Lung (tissue), 11 donors: ENCODE measurements at regions not wholly inside any gene's neighbourhood (a gene's known extent, or its start where the extent isn't known, plus 50 kb on each side); places are given as distances from the start of the nearest gene placed in this dataset.

ENCODE experiments used
- ATAC-seq: fragments of 200-7000 bp; cut with Tn5 transposase; one replicate; pipeline ENCODE4 v1.9.1; 2020; ENCODE audit warnings: moderate number of reproducible peaks; ENCODE audit not compliant: insufficient read depth, low FRiP score
- DNase-seq, 3 donors: peaks; one replicate each; pipeline ENCODE4 v3.0.0-alpha.2; 2013 to 2017
- H3K27ac ChIP-seq, 2 donors: one replicate each; pipeline ENCODE4 v1.5.1; 2013; ENCODE audit warnings: mild to moderate bottlenecking in 2 of 2, moderate library complexity in 2 of 2, control low read depth in 1 of 2, inconsistent platforms in 1 of 2, low read depth in 1 of 2, low read length in 1 of 2
- H3K27me3 ChIP-seq, 3 donors: one replicate each; pipeline ENCODE4 v1.5.1; 2013; ENCODE audit warnings: low read length in 2 of 3; ENCODE audit not compliant: control insufficient read depth in 3 of 3, insufficient read depth in 3 of 3
- H3K36me3 ChIP-seq, 4 donors: one replicate each; pipeline ENCODE4 v1.5.1; 2013; ENCODE audit warnings: low read length in 4 of 4, mild to moderate bottlenecking in 1 of 4, moderate library complexity in 1 of 4; ENCODE audit not compliant: control insufficient read depth in 4 of 4, insufficient read depth in 4 of 4
- H3K4me1 ChIP-seq, 5 donors: one replicate each; pipeline ENCODE4 v1.5.1; 2013; ENCODE audit warnings: low read length in 5 of 5, mild to moderate bottlenecking in 2 of 5, moderate library complexity in 1 of 5; ENCODE audit not compliant: control insufficient read depth in 5 of 5, insufficient read depth in 5 of 5
- H3K4me3 ChIP-seq: one replicate; pipeline ENCODE4 v1.5.1; 2013; ENCODE audit warnings: mild to moderate bottlenecking, control low read depth, moderate library complexity
- H3K9ac ChIP-seq, 2 donors: one replicate each; pipeline ENCODE4 v1.5.1; 2013; ENCODE audit warnings: low read length in 2 of 2, control low read depth in 1 of 2; ENCODE audit not compliant: insufficient read depth in 1 of 2
- H3K9me3 ChIP-seq, 4 donors: one replicate each; pipeline ENCODE4 v1.5.1; 2013; ENCODE audit warnings: low read length in 3 of 4, mild to moderate bottlenecking in 1 of 4, moderate library complexity in 1 of 4; ENCODE audit not compliant: control insufficient read depth in 4 of 4, insufficient read depth in 3 of 4
- WGBS, 2 donors: extraction: QIAGEN DNeasy Blood & Tissue Kit; methylation state at CpG; one replicate each; pipeline ENCODE4 v1.1.7; 2013; 5-methylcytosine and 5-hydroxymethylcytosine counted together
- TF ChIP-seq, protein P1 (sequence below): IDR thresholded peaks from 2 replicates; pipeline ENCODE4 v1.5.1; 2012; ENCODE audit warnings: mild to moderate bottlenecking; ENCODE audit errors: control extremely low read depth, extremely low read depth
- donor health status: control.
- donor health status: control.
- donor health status: Bipolar disorder and iron deficiency.
- donor health status: healthy.
- donor health status: DM: yes; HTN: yes; CAD: no.

DNA sequence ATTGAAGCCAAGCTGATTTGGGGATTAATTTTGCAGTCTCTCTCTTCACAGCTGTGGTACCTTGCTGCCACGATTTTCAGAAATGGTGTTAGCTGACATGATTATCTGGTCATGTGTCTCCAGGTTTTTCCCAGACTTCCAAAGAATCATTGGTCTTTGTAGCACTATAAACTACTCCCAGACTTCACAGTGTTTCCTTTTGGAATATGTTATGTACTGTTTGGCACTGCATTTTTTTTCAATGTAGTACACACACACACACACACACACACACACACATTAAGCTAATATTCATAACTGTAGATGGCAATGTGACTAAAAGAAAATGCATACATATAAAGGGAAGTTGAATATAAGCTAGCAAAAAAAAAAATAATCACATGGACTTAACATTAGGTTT lies 856.6 kb upstream of the SPRY2 start:
- no peaks in the 10 kb centered on the region for H3K4me1 ChIP-seq
- no peak overlapping the region for H3K27ac ChIP-seq
- ATAC-seq (no peak), DNase-seq (peak in 1 of 3 donors; percentile 6)
- H3K36me3 ChIP-seq = no peaks in the 10 kb centered on the region
- peaks cover 0 to 5% (median 0%) of the 10 kb centered on the region in 4 donors for H3K9me3 ChIP-seq
- H3K27me3 ChIP-seq = no peaks in the 10 kb centered on the region
- H3K4me3 ChIP-seq = no peak overlapping the region
- TF ChIP-seq, protein P1, sequence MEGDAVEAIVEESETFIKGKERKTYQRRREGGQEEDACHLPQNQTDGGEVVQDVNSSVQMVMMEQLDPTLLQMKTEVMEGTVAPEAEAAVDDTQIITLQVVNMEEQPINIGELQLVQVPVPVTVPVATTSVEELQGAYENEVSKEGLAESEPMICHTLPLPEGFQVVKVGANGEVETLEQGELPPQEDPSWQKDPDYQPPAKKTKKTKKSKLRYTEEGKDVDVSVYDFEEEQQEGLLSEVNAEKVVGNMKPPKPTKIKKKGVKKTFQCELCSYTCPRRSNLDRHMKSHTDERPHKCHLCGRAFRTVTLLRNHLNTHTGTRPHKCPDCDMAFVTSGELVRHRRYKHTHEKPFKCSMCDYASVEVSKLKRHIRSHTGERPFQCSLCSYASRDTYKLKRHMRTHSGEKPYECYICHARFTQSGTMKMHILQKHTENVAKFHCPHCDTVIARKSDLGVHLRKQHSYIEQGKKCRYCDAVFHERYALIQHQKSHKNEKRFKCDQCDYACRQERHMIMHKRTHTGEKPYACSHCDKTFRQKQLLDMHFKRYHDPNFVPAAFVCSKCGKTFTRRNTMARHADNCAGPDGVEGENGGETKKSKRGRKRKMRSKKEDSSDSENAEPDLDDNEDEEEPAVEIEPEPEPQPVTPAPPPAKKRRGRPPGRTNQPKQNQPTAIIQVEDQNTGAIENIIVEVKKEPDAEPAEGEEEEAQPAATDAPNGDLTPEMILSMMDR = no peak
- WGBS, 2 donors = 39 to 62% methylated on average over 1 of the region's 1 CpG
- no peak overlapping the region for H3K9ac ChIP-seq

DNA sequence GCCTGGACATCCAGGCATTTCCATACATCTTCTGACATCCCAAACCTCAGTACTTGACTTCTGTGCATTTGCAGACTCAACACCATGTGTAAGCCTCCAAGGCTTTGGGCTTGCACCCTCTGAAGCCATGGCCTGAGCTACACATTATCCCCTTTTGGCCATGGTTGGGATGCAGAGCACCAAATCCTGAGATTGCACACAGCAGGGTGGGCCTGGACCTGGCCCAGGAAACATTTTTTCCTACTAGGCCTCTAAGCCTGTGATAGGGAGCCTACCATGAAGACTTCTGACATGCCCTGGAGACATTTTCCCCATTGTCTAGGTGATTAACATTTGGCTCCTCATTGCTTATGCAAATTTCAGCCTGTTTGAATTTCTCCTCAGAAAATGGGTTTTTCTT lies 853.4 kb upstream of the SPRY2 start:
- DNase-seq (no peak), ATAC-seq (no peak)
- H3K4me3 ChIP-seq = no peak overlapping the region
- H3K9ac ChIP-seq = no peak overlapping the region
- H3K27ac ChIP-seq = no peak overlapping the region
- no peaks in the 10 kb centered on the region for H3K4me1 ChIP-seq
- H3K36me3 ChIP-seq = no peaks in the 10 kb centered on the region
- TF ChIP-seq, protein P1 = no peak
- peaks cover 0 to 5% (median 0%) of the 10 kb centered on the region in 4 donors for H3K9me3 ChIP-seq
- no peaks in the 10 kb centered on the region for H3K27me3 ChIP-seq

DNA sequence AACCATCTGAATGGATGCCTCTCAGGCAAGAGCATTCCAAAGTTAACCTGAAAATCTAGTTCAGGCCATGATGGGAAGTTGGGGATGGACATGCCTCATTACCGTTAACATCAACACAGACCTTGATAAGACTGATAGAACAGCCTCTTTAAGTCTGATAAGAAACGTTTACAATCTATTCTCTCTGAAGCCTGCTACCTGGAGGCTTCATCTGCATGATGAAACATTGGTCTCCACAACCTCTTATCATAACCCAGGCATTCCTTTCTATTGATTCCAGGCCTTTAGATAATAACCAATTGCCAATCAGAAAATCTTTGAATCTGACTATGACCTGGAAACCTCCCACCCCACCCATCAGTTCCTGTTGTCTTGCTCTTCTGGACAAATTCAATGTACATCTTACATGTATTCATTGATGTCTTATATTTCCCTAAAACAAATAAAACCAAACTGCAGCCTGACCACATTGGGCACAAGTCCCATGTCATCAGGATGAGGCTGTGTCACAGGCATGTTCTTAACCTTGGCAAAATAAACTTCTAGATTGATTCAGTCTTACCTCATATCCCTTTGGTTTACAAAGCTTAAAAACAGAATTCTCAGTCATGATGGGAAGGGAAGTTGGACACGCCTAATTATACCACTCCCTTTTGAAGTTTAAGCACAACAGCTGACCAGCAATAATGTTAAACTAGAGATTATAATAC lies 843.8 kb upstream of the SPRY2 start:
- TF ChIP-seq, protein P1 = no peak
- H3K4me3 ChIP-seq = no peak overlapping the region

DNA sequence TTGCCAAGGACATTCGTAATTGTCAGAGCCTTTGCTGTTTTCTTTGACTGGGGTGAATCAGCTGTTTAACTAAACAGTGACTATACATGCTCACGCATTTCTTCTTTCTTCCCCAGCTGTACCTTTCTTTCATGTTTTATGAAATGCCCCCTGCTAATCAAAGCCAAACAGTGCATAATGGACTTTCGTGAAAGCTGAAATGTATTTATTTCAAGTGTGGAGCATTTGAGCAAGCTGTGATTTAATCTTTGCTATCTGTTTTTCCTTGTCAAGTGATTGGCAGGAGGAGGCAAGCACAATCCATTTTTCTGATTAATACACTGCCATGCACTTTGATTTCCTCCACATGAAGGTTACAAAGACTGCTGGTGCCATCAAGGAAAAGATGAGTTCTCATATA lies 831.7 kb upstream of the SPRY2 start:
- no peak overlapping the region for H3K4me3 ChIP-seq
- 77 to 85% methylated on average over 3 of the region's 3 CpGs for WGBS, 2 donors
- H3K27me3 ChIP-seq = no peaks in the 10 kb centered on the region
- DNase-seq (no peak), ATAC-seq (no peak)
- no peak overlapping the region for H3K9ac ChIP-seq
- no peak overlapping the region for H3K27ac ChIP-seq
- H3K4me1 ChIP-seq = no peaks in the 10 kb centered on the region
- TF ChIP-seq, protein P1 = no peak
- no peaks in the 10 kb centered on the region for H3K9me3 ChIP-seq
- no peaks in the 10 kb centered on the region for H3K36me3 ChIP-seq

More for the DNA sequence above, 843.8 kb upstream of the SPRY2 start:
- H3K27me3 ChIP-seq = no peaks in the 10 kb centered on the region
- H3K9ac ChIP-seq = no peak overlapping the region
- H3K9me3 ChIP-seq = no peaks in the 10 kb centered on the region
- no peaks in the 10 kb centered on the region for H3K36me3 ChIP-seq
- H3K27ac ChIP-seq = no peak overlapping the region
- DNase-seq (no peak), ATAC-seq (no peak)
- no peaks in the 10 kb centered on the region for H3K4me1 ChIP-seq
- WGBS, 2 donors = 61 to 65% methylated on average over 3 of the region's 3 CpGs
